CD14-positive monocyte (primary cell): ENCODE measurements at regions not wholly inside any gene's neighbourhood (a gene's known extent, or its start where the extent isn't known, plus 50 kb on each side); places are given as distances from the start of the nearest gene placed in this dataset.

Experiments used
- DNase-seq, 3 donors: peaks; one replicate each; pipeline ENCODE4 v3.0.0-alpha.2; 2011 to 2022
- H2AFZ ChIP-seq: 2 replicates; pipeline ENCODE4 v1.6.0; 2012; ENCODE audit warnings: mild to moderate bottlenecking, low read depth, low read length, inconsistent platforms; ENCODE audit not compliant: insufficient read depth, poor library complexity, severe bottlenecking
- H3K27ac ChIP-seq, 2 donors: 1 replicate in 1 of 2; 2 replicates in 1 of 2; pipeline ENCODE4 v1.5.1; 2012 to 2013; ENCODE audit warnings: low read length in 2 of 2, control low read depth in 1 of 2, inconsistent platforms in 1 of 2, low read depth in 1 of 2, mild to moderate bottlenecking in 1 of 2
- H3K27me3 ChIP-seq, 2 donors: one replicate each; pipeline versions ENCODE4 v1.6.0 to v1.6.1; 2011 to 2013; ENCODE audit warnings: low read length in 2 of 2; ENCODE audit not compliant: control insufficient read depth in 2 of 2, insufficient read depth in 2 of 2
- H3K36me3 ChIP-seq, 2 donors: replicated peaks in 1 of 2; 1 replicate in 1 of 2; 2 replicates in 1 of 2; pipeline versions ENCODE4 v1.5.1 to v1.6.1; 2012 to 2013; ENCODE audit warnings: low read length in 2 of 2, control low read depth in 1 of 2, inconsistent platforms in 1 of 2, mild to moderate bottlenecking in 1 of 2; ENCODE audit not compliant: insufficient read depth in 2 of 2, control insufficient read depth in 1 of 2
- H3K4me1 ChIP-seq, 2 donors: 1 replicate in 1 of 2; 2 replicates in 1 of 2; pipeline versions ENCODE4 v1.5.1 to v1.6.1; 2012 to 2013; ENCODE audit warnings: low read length in 2 of 2, control low read depth in 1 of 2, inconsistent platforms in 1 of 2, mild to moderate bottlenecking in 1 of 2, moderate library complexity in 1 of 2; ENCODE audit not compliant: insufficient read depth in 2 of 2, control insufficient read depth in 1 of 2
- H3K4me2 ChIP-seq: replicated peaks from 2 replicates; pipeline ENCODE3; 2012; ENCODE audit warnings: low read length, moderate library complexity, mild to moderate bottlenecking; ENCODE audit not compliant: poor library complexity, severe bottlenecking; ENCODE audit errors: extremely low read depth
- H3K4me3 ChIP-seq, 3 experiments: fragments of 200-600 bp in 1 of 3; sonication (generic) in 1 of 3; replicated peaks in 1 of 3; 1 replicate in 2 of 3; 2 replicates in 1 of 3; pipeline ENCODE4 v1.5.1; 2011 to 2013; ENCODE audit warnings: low read length in 3 of 3, mild to moderate bottlenecking in 3 of 3, control low read depth in 2 of 3, low read depth in 2 of 3, inconsistent platforms in 1 of 3, moderate library complexity in 1 of 3
- H3K79me2 ChIP-seq: 2 replicates; pipeline ENCODE4 v1.6.0; 2012; ENCODE audit warnings: mild to moderate bottlenecking, control low read depth, inconsistent platforms, low read length, moderate library complexity; ENCODE audit not compliant: insufficient read depth
- H3K9ac ChIP-seq: 2 replicates; pipeline ENCODE4 v1.6.0; 2017; ENCODE audit warnings: low read length, mild to moderate bottlenecking; ENCODE audit not compliant: insufficient read depth, poor library complexity, severe bottlenecking
- H3K9me3 ChIP-seq, 2 donors: replicated peaks in 1 of 2; 1 replicate in 1 of 2; 2 replicates in 1 of 2; pipeline versions ENCODE4 v1.5.1 to v1.6.1; 2012 to 2013; ENCODE audit warnings: low read length in 2 of 2, control low read depth in 1 of 2; ENCODE audit not compliant: control insufficient read depth in 1 of 2, insufficient read depth in 1 of 2
- H4K20me1 ChIP-seq: 2 replicates; pipeline ENCODE4 v1.6.0; 2012; ENCODE audit warnings: mild to moderate bottlenecking, low read length, control low read depth, moderate library complexity; ENCODE audit not compliant: insufficient read depth
- H3K27ac Mint-ChIP-seq, 7 donors: one replicate each; pipeline ENCODE4 v1.8.0; 2020; ENCODE audit warnings: mild to moderate bottlenecking in 7 of 7, mixed read lengths in 7 of 7, moderate library complexity in 6 of 7, inconsistent platforms in 2 of 7
- H3K27me3 Mint-ChIP-seq, 3 donors: one replicate each; pipeline ENCODE4 v1.8.0; 2021 to 2022; ENCODE audit warnings: low read depth in 3 of 3, mild to moderate bottlenecking in 3 of 3, mixed read lengths in 3 of 3, moderate library complexity in 3 of 3, inconsistent platforms in 1 of 3
- H3K36me3 Mint-ChIP-seq, 2 donors: one replicate each; pipeline ENCODE4 v1.8.0; 2020; ENCODE audit warnings: mixed read lengths in 2 of 2, inconsistent platforms in 1 of 2, mild to moderate bottlenecking in 1 of 2
- H3K4me1 Mint-ChIP-seq: one replicate; pipeline ENCODE4 v1.8.0; 2020; ENCODE audit warnings: mild to moderate bottlenecking, mixed read lengths
- H3K4me3 Mint-ChIP-seq, 2 donors: one replicate each; pipeline ENCODE4 v1.8.0; 2020; ENCODE audit warnings: mild to moderate bottlenecking in 2 of 2, mixed read lengths in 2 of 2, moderate library complexity in 1 of 2
- H3K9me3 Mint-ChIP-seq, 7 donors: one replicate each; pipeline ENCODE4 v1.8.0; 2020 to 2022; ENCODE audit warnings: mixed read lengths in 7 of 7, mild to moderate bottlenecking in 6 of 7, moderate library complexity in 6 of 7, inconsistent platforms in 2 of 7
- whole genome bisulfite sequencing: methylation state at CpG from one replicate; pipeline ENCODE4 v1.1.5; 2013; ENCODE audit warnings: missing lambda C conversion rate; ENCODE audit not compliant: insufficient coverage; 5-methylcytosine and 5-hydroxymethylcytosine counted together
- intact Hi-C, 2 donors: fragments of 100-400 bp; cut with micrococcal nuclease; formaldehyde crosslinking; loops; one replicate each; pipeline versions ENCODE4 v1.15.0 to v1.15.1; 2023
- TF ChIP-seq, protein P1 (sequence below): fragments of 200-600 bp; IDR thresholded peaks from one replicate; pipeline ENCODE4 v1.8.0; 2022; ENCODE audit warnings: antibody characterized with exemption, mild to moderate bottlenecking

DNA sequence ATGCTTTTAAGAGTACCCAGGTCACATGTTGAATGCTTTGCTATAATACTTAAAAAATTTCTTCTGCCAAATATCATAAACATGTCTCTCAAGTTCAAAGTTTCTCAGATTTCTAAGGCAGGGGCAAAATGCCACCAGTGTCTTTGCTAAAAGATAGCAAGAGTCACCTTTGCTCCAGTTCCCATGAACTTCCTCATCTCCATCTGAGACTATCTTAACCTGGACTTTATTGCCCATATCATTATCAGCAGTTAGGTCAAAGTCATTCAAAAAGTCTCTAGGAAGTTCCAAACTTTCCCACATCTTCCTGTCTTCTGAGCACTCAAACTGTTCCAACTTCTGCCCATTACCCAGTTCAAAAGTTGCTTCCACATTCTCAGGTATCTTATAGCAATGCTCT is 307.6 kb upstream of the TNC start:
- Histone ChIP-seq H3K4me2 (no peak overlapping the region), H3K4me3 (no peak overlapping the region), H3K9ac (no peak overlapping the region), H3K4me1 (no peaks in the 10 kb centered on the region), H3K27me3 (no peaks in the 10 kb centered on the region), H4K20me1 (no peaks in the 10 kb centered on the region), H3K9me3 (peaks cover 4 to 19% of the 10 kb centered on the region in 2 donors), H3K36me3 (no peaks in the 10 kb centered on the region), H2AFZ (no peak overlapping the region), H3K27ac (no peak overlapping the region), H3K79me2 (no peaks in the 10 kb centered on the region)
- H3K4me1 Mint-ChIP-seq, result no peaks in the 10 kb centered on the region
- no peak overlapping the region for H3K4me3 Mint-ChIP-seq
- no peaks in the 10 kb centered on the region for H3K36me3 Mint-ChIP-seq
- H3K27ac Mint-ChIP-seq, result no peak overlapping the region
- no peak for DNase-seq
- peaks cover 3 to 16% (median 13%) of the 10 kb centered on the region in 7 donors for H3K9me3 Mint-ChIP-seq
- intact Hi-C loops, result no loop called here
- TF ChIP-seq, protein P1, sequence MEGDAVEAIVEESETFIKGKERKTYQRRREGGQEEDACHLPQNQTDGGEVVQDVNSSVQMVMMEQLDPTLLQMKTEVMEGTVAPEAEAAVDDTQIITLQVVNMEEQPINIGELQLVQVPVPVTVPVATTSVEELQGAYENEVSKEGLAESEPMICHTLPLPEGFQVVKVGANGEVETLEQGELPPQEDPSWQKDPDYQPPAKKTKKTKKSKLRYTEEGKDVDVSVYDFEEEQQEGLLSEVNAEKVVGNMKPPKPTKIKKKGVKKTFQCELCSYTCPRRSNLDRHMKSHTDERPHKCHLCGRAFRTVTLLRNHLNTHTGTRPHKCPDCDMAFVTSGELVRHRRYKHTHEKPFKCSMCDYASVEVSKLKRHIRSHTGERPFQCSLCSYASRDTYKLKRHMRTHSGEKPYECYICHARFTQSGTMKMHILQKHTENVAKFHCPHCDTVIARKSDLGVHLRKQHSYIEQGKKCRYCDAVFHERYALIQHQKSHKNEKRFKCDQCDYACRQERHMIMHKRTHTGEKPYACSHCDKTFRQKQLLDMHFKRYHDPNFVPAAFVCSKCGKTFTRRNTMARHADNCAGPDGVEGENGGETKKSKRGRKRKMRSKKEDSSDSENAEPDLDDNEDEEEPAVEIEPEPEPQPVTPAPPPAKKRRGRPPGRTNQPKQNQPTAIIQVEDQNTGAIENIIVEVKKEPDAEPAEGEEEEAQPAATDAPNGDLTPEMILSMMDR, result no peak
- H3K27me3 Mint-ChIP-seq, result no peaks in the 10 kb centered on the region

DNA sequence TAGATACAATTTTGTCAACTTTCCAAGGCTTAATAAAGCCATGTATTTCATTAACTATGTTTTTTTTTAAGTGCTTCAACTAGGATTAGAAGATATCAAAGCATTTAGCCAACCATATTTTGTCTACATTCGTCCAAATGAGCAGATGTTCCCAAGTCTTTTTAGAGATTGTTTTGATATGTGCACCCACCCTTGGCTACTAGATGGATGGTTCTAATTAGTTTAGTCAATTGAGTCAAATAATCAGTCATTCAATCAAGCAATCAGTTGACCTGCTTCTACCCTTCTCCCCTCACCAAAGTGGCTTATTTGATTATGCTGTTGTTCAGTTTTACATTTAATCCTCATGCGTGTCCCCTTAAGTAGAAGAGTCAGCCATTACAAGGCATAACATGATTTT is 319.5 kb upstream of the TNC start:
- H3K9ac ChIP-seq, result no peak overlapping the region
- peaks cover 0 to 8% (median 2%) of the 10 kb centered on the region in 7 donors for H3K9me3 Mint-ChIP-seq
- intact Hi-C loops, result no loop called here
- no peak overlapping the region for H3K4me3 ChIP-seq
- no peaks in the 10 kb centered on the region for H3K79me2 ChIP-seq
- WGBS, result no CpG with 5 or more reads among the region's 2 CpGs
- H3K9me3 ChIP-seq, result no peaks in the 10 kb centered on the region
- no peaks in the 10 kb centered on the region for H3K36me3 ChIP-seq
- no peaks in the 10 kb centered on the region for H3K36me3 Mint-ChIP-seq
- H2AFZ ChIP-seq, result no peak overlapping the region
- no peak overlapping the region for H3K4me3 Mint-ChIP-seq
- H3K27me3 ChIP-seq, result no peaks in the 10 kb centered on the region
- TF ChIP-seq, protein P1, result no peak
- H3K4me1 Mint-ChIP-seq, result no peaks in the 10 kb centered on the region
- no peaks in the 10 kb centered on the region for H4K20me1 ChIP-seq
- DNase-seq, result no peak
- H3K4me2 ChIP-seq, result no peak overlapping the region
- H3K27ac ChIP-seq, result no peak overlapping the region
- H3K4me1 ChIP-seq, result no peaks in the 10 kb centered on the region
- no peaks in the 10 kb centered on the region for H3K27me3 Mint-ChIP-seq
- no peak overlapping the region for H3K27ac Mint-ChIP-seq
